Esophagus squamous epithelium (tissue), 5 donors: ENCODE measurements at regions not wholly inside any gene's neighbourhood (a gene's known extent, or its start where the extent isn't known, plus 50 kb on each side); places are given as distances from the start of the nearest gene placed in this dataset.
"Not testable (repeated sequence)": the region's sequence is repeated elsewhere in the genome, so short reads cannot be mapped to it uniquely, and the experiment has no call there.

Experiments
- DNase-seq: peaks from one replicate; lab custom pipeline; 2025; lab: John Stamatoyannopoulos, UW
- H3K27ac ChIP-seq, 4 donors: fragments of 200-600 bp; sonication (generic); one replicate each; pipeline ENCODE4 v1.5.1; 2016 to 2019; ENCODE audit warnings: mild to moderate bottlenecking in 1 of 4
- H3K27me3 ChIP-seq, 4 donors: fragments of 200-600 bp; sonication (generic); 1 replicate in 3 of 4; 2 replicates in 1 of 4; pipeline versions ENCODE4 v1.5.1 to v1.6.0; 2017 to 2021; ENCODE audit warnings: antibody characterized with exemption in 1 of 4
- H3K36me3 ChIP-seq, 3 donors: fragments of 200-600 bp; sonication (generic); one replicate each; pipeline ENCODE4 v1.5.1; 2016 to 2019
- H3K4me1 ChIP-seq, 3 donors: fragments of 200-600 bp; sonication (generic); one replicate each; pipeline ENCODE4 v1.5.1; 2017 to 2019
- H3K4me3 ChIP-seq, 4 donors: fragments of 200-600 bp; sonication (generic); 1 replicate in 3 of 4; 2 replicates in 1 of 4; pipeline ENCODE4 v1.5.1; 2016 to 2019; ENCODE audit warnings: mild to moderate bottlenecking in 2 of 4, moderate library complexity in 1 of 4
- H3K9me3 ChIP-seq, 3 donors: fragments of 200-600 bp; sonication (generic); one replicate each; pipeline ENCODE4 v1.5.1; 2016 to 2019
- POLR2A ChIP-seq, 4 donors: fragments of 450-650 bp; IDR thresholded peaks; one replicate each; pipeline ENCODE4 v1.6.1; 2017; ENCODE audit warnings: antibody characterized with exemption in 4 of 4, mild to moderate bottlenecking in 4 of 4, moderate library complexity in 3 of 4
- WGBS, 2 donors: methylation state at CpG; one replicate each; pipeline ENCODE4 v1.1.5; 2018; 5-methylcytosine and 5-hydroxymethylcytosine counted together
- intact Hi-C: fragments of 100-400 bp; cut with DNase I; formaldehyde crosslinking; loops from one replicate; pipeline ENCODE4 v1.15.0; 2022
- TF ChIP-seq, protein P1 (sequence below), 6 experiments: fragments of 450-650 bp in 4 of 6; fragments of 200-600 bp in 2 of 6; sonication (generic) in 2 of 6; IDR thresholded peaks; one replicate each; pipeline ENCODE4 v1.5.1; 2016 to 2019; ENCODE audit warnings: antibody characterized with exemption in 6 of 6, mild to moderate bottlenecking in 4 of 6, moderate library complexity in 4 of 6
- donor health status: DM: yes; HTN: yes; CAD: no.

DNA sequence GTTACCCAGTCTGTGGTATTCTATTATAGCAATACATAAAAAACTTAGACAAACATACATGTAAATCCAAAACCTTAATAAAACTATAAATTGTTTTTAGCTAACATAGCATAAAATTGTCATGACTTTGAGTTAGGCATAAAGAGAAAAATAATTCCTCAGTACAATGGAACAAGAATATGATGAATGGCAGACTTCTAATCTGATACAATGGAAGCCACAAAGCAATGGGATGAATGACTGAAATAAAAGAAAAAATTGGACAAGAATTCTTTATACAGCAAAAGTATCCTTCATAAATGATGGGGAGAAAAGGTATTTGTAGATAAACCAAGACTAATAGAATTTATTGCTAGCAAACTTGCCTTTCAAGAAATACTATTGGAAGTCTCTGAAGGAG is 524.2 kb downstream of the GABRG2 start:
- no peaks in the 10 kb centered on the region for H3K27me3 ChIP-seq
- H3K4me3 ChIP-seq, result no peak overlapping the region
- H3K36me3 ChIP-seq, result no peaks in the 10 kb centered on the region
- TF ChIP-seq, protein P1, sequence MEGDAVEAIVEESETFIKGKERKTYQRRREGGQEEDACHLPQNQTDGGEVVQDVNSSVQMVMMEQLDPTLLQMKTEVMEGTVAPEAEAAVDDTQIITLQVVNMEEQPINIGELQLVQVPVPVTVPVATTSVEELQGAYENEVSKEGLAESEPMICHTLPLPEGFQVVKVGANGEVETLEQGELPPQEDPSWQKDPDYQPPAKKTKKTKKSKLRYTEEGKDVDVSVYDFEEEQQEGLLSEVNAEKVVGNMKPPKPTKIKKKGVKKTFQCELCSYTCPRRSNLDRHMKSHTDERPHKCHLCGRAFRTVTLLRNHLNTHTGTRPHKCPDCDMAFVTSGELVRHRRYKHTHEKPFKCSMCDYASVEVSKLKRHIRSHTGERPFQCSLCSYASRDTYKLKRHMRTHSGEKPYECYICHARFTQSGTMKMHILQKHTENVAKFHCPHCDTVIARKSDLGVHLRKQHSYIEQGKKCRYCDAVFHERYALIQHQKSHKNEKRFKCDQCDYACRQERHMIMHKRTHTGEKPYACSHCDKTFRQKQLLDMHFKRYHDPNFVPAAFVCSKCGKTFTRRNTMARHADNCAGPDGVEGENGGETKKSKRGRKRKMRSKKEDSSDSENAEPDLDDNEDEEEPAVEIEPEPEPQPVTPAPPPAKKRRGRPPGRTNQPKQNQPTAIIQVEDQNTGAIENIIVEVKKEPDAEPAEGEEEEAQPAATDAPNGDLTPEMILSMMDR (IDR thresholded peaks at IDR 0.05), result no peak
- TF ChIP-seq POLR2A (IDR thresholded peaks at IDR 0.05), result no peak
- intact Hi-C loops, result no loop called here
- H3K9me3 ChIP-seq, result no peaks in the 10 kb centered on the region
- no peak for DNase-seq
- no peaks in the 10 kb centered on the region for H3K4me1 ChIP-seq
- no peak overlapping the region for H3K27ac ChIP-seq

DNA sequence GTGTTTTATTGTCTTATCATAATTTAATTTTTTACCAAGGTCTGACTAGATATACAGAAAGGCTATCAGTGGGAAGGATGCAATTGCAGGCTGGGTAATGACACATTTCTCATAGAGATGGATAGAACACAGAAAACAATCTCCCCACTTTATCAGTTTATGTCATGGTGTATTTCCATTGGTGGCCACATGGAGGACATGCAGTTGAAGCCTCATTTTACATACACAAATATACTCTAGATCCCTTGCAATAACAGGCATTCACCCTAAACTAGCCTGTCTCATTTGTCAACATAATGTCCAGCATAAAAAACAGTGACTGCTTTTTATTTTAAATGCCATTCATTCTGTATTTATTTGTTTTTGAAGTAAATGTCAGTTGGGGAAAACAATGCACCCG is 526.3 kb downstream of the GABRG2 start:
- H3K27ac ChIP-seq, result no peak overlapping the region
- no peaks in the 10 kb centered on the region for H3K9me3 ChIP-seq
- H3K4me1 ChIP-seq, result no peaks in the 10 kb centered on the region
- H3K36me3 ChIP-seq, result no peaks in the 10 kb centered on the region
- 55 to 89% methylated on average over 1 of the region's 1 CpG for WGBS, 2 donors
- intact Hi-C loops, result no loop called here
- H3K4me3 ChIP-seq, result no peak overlapping the region
- TF ChIP-seq POLR2A (IDR thresholded peaks at IDR 0.05), result no peak
- TF ChIP-seq, protein P1 (IDR thresholded peaks at IDR 0.05), result peak in 1 of 6 experiments; percentile 23
- no peaks in the 10 kb centered on the region for H3K27me3 ChIP-seq
- no peak for DNase-seq

DNA sequence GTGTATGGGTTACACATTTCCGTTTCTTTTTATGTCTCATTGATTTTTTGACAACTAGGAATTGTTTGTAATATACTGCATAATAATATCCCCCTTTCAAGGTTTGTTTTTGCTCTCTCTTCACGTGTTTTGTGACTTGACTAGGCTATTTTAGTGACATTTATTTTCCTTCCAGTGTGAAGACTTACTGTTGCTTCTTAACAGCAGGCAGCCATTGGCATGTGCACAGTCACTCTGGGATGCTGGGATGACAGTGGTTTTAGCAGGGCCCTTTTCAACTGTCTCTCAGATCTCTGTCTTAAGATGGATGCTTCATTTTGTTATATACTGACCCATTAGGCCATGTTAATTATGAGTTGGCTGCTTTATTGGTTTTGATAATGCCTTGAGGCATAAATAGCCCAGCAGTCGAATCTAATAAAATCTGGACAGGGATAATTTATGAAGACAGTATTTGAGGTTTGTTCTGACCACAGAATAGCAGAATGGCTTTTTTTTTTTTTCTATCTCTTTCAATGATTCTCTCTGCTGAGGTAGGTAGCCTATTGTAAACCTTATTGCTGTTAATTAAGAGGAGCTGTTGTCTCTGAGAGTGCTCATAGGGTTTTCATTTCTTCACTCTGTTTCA is 536.0 kb downstream of the GABRG2 start:
- Histone ChIP-seq H3K36me3 (no peaks in the 10 kb centered on the region), H3K4me3 (no peak overlapping the region), H3K9me3 (peaks cover 0 to 5% (median 0%) of the 10 kb centered on the region in 3 donors), H3K4me1 (no peaks in the 10 kb centered on the region), H3K27ac (no peak overlapping the region), H3K27me3 (no peaks in the 10 kb centered on the region)
- no peak for DNase-seq
- TF ChIP-seq, protein P1 (IDR thresholded peaks at IDR 0.05), result no peak
- no peak for TF ChIP-seq POLR2A (IDR thresholded peaks at IDR 0.05)
- intact Hi-C loops, result no loop called here
- 32 to 41% methylated on average over 3 of the region's 3 CpGs for WGBS, 2 donors

DNA sequence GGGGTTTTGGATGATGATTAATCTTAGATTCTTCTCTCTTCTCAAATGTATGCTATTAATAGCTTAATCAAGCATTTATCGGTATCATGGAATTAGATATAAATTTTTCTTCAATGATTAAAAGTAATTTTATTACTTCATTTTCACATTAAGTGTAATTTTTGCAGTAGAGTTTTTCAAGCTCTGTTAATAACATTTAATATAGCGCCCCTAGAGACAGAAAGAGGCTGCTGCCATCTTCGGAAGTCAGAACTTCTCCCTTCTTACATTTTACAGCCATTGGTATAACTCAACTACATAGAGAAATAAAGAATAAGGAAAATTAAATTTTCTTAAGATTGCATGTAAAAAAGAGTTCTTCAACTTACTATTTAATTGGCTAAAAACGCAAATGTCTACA is 540.3 kb downstream of the GABRG2 start:
- H3K27ac ChIP-seq, result no peak overlapping the region
- TF ChIP-seq POLR2A (IDR thresholded peaks at IDR 0.05), result no peak
- intact Hi-C loops, result no loop called here
- no peaks in the 10 kb centered on the region for H3K27me3 ChIP-seq
- H3K36me3 ChIP-seq, result no peaks in the 10 kb centered on the region
- no peaks in the 10 kb centered on the region for H3K9me3 ChIP-seq
- DNase-seq, result no peak
- 64 to 65% methylated on average over 4 of the region's 4 CpGs for WGBS, 2 donors
- no peak overlapping the region for H3K4me3 ChIP-seq
- H3K4me1 ChIP-seq, result no peaks in the 10 kb centered on the region

DNA sequence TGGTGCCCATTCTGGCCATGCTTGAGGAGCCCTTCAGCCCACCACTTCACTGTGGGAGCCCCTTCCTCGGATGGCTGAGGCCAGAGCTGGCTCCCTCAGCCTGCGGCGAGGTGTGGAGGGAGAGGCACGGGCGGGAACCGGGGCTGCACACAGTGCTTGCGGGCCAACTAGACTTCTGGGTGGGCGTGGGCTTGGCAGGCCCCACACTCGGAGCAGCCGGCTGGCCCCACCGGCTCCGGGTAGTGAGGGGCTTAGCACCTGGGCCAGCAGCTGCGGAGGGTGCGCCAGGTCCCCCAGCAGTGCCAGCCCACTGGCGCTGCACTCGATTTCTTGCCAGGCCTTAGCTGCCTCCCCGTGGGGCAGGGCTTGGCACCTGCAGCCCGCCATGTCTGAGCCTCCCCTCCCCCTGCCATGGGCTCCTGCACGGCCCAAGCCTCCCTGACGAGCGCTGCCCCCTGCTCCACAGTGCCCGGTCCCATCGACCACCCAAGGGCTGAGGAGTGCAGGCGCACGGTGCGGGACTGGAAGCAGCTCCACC is 554.2 kb downstream of the GABRG2 start:
- H3K27me3 ChIP-seq, H3K27ac ChIP-seq, DNase-seq, H3K4me3 ChIP-seq, H3K4me1 ChIP-seq, H3K36me3 ChIP-seq, intact Hi-C loops: not testable (repeated sequence)
- peaks cover 0 to 27% (median 18%) of the 10 kb centered on the region in 3 donors for H3K9me3 ChIP-seq
- 0 to 93% methylated on average over 1 to 3 of the region's 26 CpGs for WGBS, 2 donors

DNA sequence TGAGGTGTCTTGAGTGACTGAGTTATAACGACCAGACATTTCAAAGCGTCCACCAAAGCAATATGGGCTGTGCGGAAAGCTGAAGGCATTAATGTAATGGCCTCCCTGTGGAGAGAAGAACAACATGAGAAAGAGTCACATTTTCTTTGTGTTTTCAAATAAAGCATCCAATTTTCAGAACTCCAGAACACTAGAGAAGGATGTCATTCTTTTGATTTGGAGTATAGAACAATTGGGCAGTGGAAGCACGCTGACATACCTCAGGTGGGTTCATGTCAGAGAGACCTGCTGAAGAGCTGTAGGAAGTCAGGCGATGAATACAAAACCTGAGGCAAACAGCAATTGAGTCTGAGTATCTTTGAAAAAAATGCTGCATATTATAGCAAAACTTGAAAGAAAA is 556.5 kb downstream of the GABRG2 start:
- Histone ChIP-seq H3K36me3 (no peaks in the 10 kb centered on the region), H3K4me1 (no peaks in the 10 kb centered on the region), H3K27ac (no peak overlapping the region), H3K27me3 (no peaks in the 10 kb centered on the region), H3K9me3 (peaks cover 0 to 27% (median 18%) of the 10 kb centered on the region in 3 donors), H3K4me3 (no peak overlapping the region)
- intact Hi-C loops, result no loop called here
- no peak for DNase-seq
- TF ChIP-seq, protein P1 (IDR thresholded peaks at IDR 0.05), result no peak
- TF ChIP-seq POLR2A (IDR thresholded peaks at IDR 0.05), result no peak
- 79 to 86% methylated on average over 5 of the region's 5 CpGs for WGBS, 2 donors
